Hematopoietic multipotent progenitor cell treated with erythropoietin and hydrocortisone succinate and interleukin-3 and kit ligand, for 8 days (in vitro differentiated cells): ENCODE measurements at regions not wholly inside any gene's neighbourhood (a gene's known extent, or its start where the extent isn't known, plus 50 kb on each side); places are given as distances from the start of the nearest gene placed in this dataset.

Source experiments
- DNase-seq: peaks from one replicate; pipeline ENCODE4 v3.0.0-alpha.2; 2015

DNA sequence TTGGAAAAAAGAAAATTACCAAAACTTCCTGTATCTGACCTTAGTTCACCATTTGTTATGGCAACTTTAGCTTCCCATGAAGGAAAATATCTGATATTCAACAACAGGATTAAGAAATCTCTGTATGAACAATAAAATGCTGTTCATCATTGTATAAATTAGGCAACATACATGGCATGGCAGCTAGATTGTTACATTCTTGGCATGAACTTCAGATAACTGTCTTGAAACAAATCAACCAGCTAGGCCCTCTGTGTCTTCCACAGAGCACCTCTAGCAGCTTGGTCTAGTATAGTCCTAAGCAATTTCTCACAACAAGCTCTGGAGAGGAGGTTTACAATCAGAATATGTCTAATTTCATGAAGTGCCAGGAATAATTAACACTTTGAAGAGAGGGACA is 105.4 kb upstream of the PCDH7 start:
- no peak for DNase-seq

DNA sequence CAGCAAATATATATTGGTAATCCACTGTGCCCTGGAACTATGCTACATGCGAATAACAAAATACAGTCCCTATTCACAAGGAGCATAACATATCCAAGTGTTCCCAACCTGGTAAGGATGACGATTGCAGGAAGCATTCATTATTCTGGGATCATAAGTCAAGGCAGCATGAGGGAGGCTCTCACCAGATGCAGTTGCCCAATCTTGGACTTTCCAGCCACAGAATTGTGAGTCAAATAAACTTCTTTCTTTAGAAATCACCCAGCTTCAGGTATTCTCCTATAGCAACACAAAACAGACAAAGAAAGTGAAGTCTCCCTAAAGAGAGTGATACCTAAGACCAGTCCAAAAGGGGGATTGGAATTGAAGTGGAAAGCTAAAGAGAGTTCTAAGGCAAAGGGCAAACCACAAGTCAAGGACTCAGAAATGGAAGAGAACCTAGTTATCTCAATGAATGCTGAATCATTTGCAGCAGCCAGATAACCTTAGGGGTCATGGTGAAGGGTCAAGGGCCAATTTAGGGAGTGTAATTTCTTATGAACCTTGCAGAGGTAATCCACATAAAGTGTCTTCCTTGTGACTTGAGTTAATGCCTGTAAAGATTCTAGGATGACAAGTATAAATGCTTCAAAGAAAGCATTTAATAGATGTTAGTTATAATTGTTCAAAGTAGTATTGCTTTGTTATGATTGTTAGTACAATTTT is 103.1 kb upstream of the PCDH7 start:
- DNase-seq: no peak

DNA sequence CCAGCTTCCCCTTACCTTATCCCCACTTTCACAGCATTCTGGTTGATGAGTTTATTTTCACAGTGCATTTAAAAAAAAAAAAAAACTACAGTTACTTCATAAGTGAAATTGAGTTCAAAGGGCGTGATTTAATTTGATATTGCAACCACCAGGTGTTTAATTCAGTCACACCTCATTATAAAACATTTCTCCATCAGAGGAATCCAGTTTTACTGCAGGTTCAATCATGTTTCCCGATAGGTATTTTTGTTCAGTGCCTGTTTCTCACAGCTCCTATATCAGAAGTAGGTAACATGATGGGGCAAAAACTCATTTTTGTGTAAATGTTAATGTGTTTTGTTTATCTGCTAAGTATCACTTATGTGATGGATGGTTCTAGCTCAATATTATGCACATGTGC is 102.3 kb upstream of the PCDH7 start:
- DNase-seq: no peak

DNA sequence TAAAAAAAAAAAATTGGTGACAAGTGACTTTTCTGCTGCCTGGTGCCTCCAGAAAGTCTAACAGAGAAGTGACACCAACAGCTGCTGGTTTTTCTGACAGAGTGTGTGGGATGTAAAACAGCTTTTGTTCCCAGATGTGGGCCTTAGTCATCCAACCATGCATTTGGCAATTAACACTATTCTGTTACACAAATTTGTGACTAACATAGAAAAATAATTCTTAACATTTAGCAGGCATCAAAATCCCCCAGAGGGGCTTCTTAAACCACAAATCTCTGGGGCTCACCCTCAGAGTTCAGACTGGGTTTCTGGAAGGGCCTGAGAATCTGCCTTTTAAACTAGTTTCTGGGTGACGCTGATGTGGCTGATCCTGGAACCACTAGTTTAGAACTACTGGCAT is 100.5 kb upstream of the PCDH7 start:
- no peak for DNase-seq

GRCh38 chr4:30620711-30621110 is 99.5 kb upstream of the PCDH7 start:
- no peak for DNase-seq

GRCh38 chr4:30630431-30630830 is 89.7 kb upstream of the PCDH7 start:
- DNase-seq: no peak

GRCh38 chr4:30632751-30633150 is 87.4 kb upstream of the PCDH7 start:
- DNase-seq: no peak

- no peak for DNase-seq
These were observed 78.8 kb upstream of the PCDH7 start for GRCh38 chr4:30641345-30641744.

GRCh38 chr4:30642567-30642966 is 77.6 kb upstream of the PCDH7 start:
- DNase-seq: no peak

GRCh38 chr4:30653291-30653690 is 66.9 kb upstream of the PCDH7 start:
- DNase-seq: no peak

DNA sequence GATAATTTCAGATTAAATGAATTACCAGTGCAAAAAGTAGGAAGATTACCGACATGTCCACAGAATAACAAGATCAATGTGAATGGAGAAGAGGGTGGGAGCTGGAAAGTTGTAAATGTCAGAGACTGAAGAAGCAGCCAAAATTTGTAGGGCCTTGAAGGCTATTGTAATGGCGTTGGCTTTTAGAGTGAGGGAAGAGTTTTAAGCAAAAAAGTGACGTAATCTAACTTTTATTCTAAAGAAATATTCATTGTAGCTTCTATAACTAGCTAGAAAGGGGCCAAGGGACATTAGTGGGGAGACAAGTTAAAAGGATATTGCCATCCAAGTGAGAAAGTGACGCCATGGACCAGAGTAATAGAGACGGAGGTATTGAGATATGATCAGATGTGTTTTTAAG is 63.3 kb upstream of the PCDH7 start:
- no peak for DNase-seq

- DNase-seq: no peak
These were observed 52.2 kb upstream of the PCDH7 start for GRCh38 chr4:30667919-30668318.

DNA sequence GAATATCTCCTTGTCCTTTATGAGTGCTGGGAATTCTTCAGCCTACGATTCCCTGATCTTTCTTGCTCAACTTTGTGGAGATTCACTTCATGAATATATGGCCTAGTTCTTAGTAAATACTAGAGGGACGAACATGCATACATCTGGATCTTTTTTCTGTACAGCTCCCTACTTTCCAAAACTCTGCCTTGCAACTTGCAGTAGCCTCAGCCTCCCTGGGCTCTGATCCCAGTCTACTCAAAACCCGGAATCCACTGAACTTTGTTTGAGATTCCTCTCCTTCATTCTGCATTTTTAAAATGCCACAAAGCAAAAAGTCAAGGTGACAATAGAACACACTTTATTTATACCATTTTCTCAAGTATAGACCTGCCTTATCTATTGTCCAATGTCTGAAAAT is 50.0 kb upstream of the PCDH7 start:
- no peak for DNase-seq
